ENCODE measurements at regions not wholly inside any gene's neighbourhood (a gene's known extent, or its start where the extent isn't known, plus 50 kb on each side); places are given as distances from the start of the nearest gene placed in this dataset.
A peak's percentile ranks its signal among the peaks of the same experiment; 100 is the strongest.

- Histone ChIP-seq H3K27me3 (ENCODE audit: control insufficient read depth in 3 of 3, insufficient read depth in 3 of 3, low read length in 3 of 3) (no peaks in the 10 kb centered on the region), H3K36me3 (ENCODE audit: control insufficient read depth in 3 of 3, insufficient read depth in 3 of 3, low read length in 3 of 3) (no peaks in the 10 kb centered on the region), H3K9ac (ENCODE audit: low read depth in 1 of 3, low read length in 3 of 3) (peak overlapping the region in 2 of 3 donors; percentile 1 to 52), H3K9me3 (ENCODE audit: control insufficient read depth in 3 of 3, low read length in 3 of 3) (no peaks in the 10 kb centered on the region), H3K27ac (ENCODE audit: low read depth, low read length) (peak overlapping the region; percentile 34), H3K4me1 (ENCODE audit: control insufficient read depth in 3 of 3, insufficient read depth in 3 of 3, low read length in 3 of 3) (peaks cover 9 to 14% (median 14%) of the 10 kb centered on the region in 3 donors), H3K4me3 (ENCODE audit: low read length in 3 of 3) (peak overlapping the region in 1 of 3 donors; percentile 33)
Observed at GRCh38 chr5:133894143-133894542, 74.3 kb downstream of the C5orf15 start.

- Histone ChIP-seq H3K4me1 (ENCODE audit: control insufficient read depth in 3 of 3, insufficient read depth in 3 of 3, low read length in 3 of 3) (peaks cover 9 to 19% (median 13%) of the 10 kb centered on the region in 3 donors), H3K4me3 (ENCODE audit: low read length in 3 of 3) (no peak overlapping the region), H3K27me3 (ENCODE audit: control insufficient read depth in 3 of 3, insufficient read depth in 3 of 3, low read length in 3 of 3) (no peaks in the 10 kb centered on the region), H3K36me3 (ENCODE audit: control insufficient read depth in 3 of 3, insufficient read depth in 3 of 3, low read length in 3 of 3) (no peaks in the 10 kb centered on the region), H3K9me3 (ENCODE audit: control insufficient read depth in 3 of 3, low read length in 3 of 3) (no peaks in the 10 kb centered on the region), H3K27ac (ENCODE audit: low read depth, low read length) (no peak overlapping the region), H3K9ac (ENCODE audit: low read depth in 1 of 3, low read length in 3 of 3) (no peak overlapping the region)
Observed at GRCh38 chr5:133892774-133893173, 75.7 kb downstream of the C5orf15 start.

- Histone ChIP-seq H3K9me3 (ENCODE audit: control insufficient read depth in 3 of 3, low read length in 3 of 3) (no peaks in the 10 kb centered on the region), H3K27me3 (ENCODE audit: control insufficient read depth in 3 of 3, insufficient read depth in 3 of 3, low read length in 3 of 3) (no peaks in the 10 kb centered on the region), H3K4me3 (ENCODE audit: low read length in 3 of 3) (no peak overlapping the region), H3K27ac (ENCODE audit: low read depth, low read length) (no peak overlapping the region), H3K4me1 (ENCODE audit: control insufficient read depth in 3 of 3, insufficient read depth in 3 of 3, low read length in 3 of 3) (peaks cover 9 to 19% (median 13%) of the 10 kb centered on the region in 3 donors), H3K9ac (ENCODE audit: low read depth in 1 of 3, low read length in 3 of 3) (no peak overlapping the region), H3K36me3 (ENCODE audit: control insufficient read depth in 3 of 3, insufficient read depth in 3 of 3, low read length in 3 of 3) (no peaks in the 10 kb centered on the region)
Observed at GRCh38 chr5:133892306-133892705, 76.1 kb downstream of the C5orf15 start.

- Histone ChIP-seq H3K9ac (ENCODE audit: low read depth in 1 of 3, low read length in 3 of 3) (no peak overlapping the region), H3K9me3 (ENCODE audit: control insufficient read depth in 3 of 3, low read length in 3 of 3) (no peaks in the 10 kb centered on the region), H3K27ac (ENCODE audit: low read depth, low read length) (no peak overlapping the region), H3K27me3 (ENCODE audit: control insufficient read depth in 3 of 3, insufficient read depth in 3 of 3, low read length in 3 of 3) (no peaks in the 10 kb centered on the region), H3K36me3 (ENCODE audit: control insufficient read depth in 3 of 3, insufficient read depth in 3 of 3, low read length in 3 of 3) (no peaks in the 10 kb centered on the region), H3K4me3 (ENCODE audit: low read length in 3 of 3) (no peak overlapping the region), H3K4me1 (ENCODE audit: control insufficient read depth in 3 of 3, insufficient read depth in 3 of 3, low read length in 3 of 3) (peaks cover 9 to 19% (median 13%) of the 10 kb centered on the region in 3 donors)
Observed at GRCh38 chr5:133891390-133891789, 77.0 kb downstream of the C5orf15 start.

GRCh38 chr5:133890776-133891280 is 77.6 kb downstream of the C5orf15 start:
- no peaks in the 10 kb centered on the region for H3K27me3 ChIP-seq (ENCODE audit: control insufficient read depth in 3 of 3, insufficient read depth in 3 of 3, low read length in 3 of 3)
- no peaks in the 10 kb centered on the region for H3K36me3 ChIP-seq (ENCODE audit: control insufficient read depth in 3 of 3, insufficient read depth in 3 of 3, low read length in 3 of 3)
- H3K27ac ChIP-seq (ENCODE audit: low read depth, low read length) = no peak overlapping the region
- H3K4me3 ChIP-seq (ENCODE audit: low read length in 3 of 3) = no peak overlapping the region
- no peaks in the 10 kb centered on the region for H3K9me3 ChIP-seq (ENCODE audit: control insufficient read depth in 3 of 3, low read length in 3 of 3)
- H3K4me1 ChIP-seq (ENCODE audit: control insufficient read depth in 3 of 3, insufficient read depth in 3 of 3, low read length in 3 of 3) = peaks cover 9 to 19% (median 13%) of the 10 kb centered on the region in 3 donors
- no peak overlapping the region for H3K9ac ChIP-seq (ENCODE audit: low read depth in 1 of 3, low read length in 3 of 3)

- Histone ChIP-seq H3K27me3 (ENCODE audit: control insufficient read depth in 3 of 3, insufficient read depth in 3 of 3, low read length in 3 of 3) (no peaks in the 10 kb centered on the region), H3K4me3 (ENCODE audit: low read length in 3 of 3) (no peak overlapping the region), H3K9ac (ENCODE audit: low read depth in 1 of 3, low read length in 3 of 3) (no peak overlapping the region), H3K36me3 (ENCODE audit: control insufficient read depth in 3 of 3, insufficient read depth in 3 of 3, low read length in 3 of 3) (no peaks in the 10 kb centered on the region), H3K27ac (ENCODE audit: low read depth, low read length) (no peak overlapping the region), H3K4me1 (ENCODE audit: control insufficient read depth in 3 of 3, insufficient read depth in 3 of 3, low read length in 3 of 3) (peaks cover 9 to 19% (median 13%) of the 10 kb centered on the region in 3 donors), H3K9me3 (ENCODE audit: control insufficient read depth in 3 of 3, low read length in 3 of 3) (no peaks in the 10 kb centered on the region)
Observed at GRCh38 chr5:133890314-133890713, 78.1 kb downstream of the C5orf15 start.

- Histone ChIP-seq H3K4me1 (ENCODE audit: control insufficient read depth in 3 of 3, insufficient read depth in 3 of 3, low read length in 3 of 3) (peaks cover 9 to 19% (median 15%) of the 10 kb centered on the region in 3 donors), H3K27me3 (ENCODE audit: control insufficient read depth in 3 of 3, insufficient read depth in 3 of 3, low read length in 3 of 3) (peaks cover 0 to 2% (median 0%) of the 10 kb centered on the region in 3 donors), H3K4me3 (ENCODE audit: low read length in 3 of 3) (no peak overlapping the region), H3K36me3 (ENCODE audit: control insufficient read depth in 3 of 3, insufficient read depth in 3 of 3, low read length in 3 of 3) (no peaks in the 10 kb centered on the region), H3K27ac (ENCODE audit: low read depth, low read length) (no peak overlapping the region), H3K9me3 (ENCODE audit: control insufficient read depth in 3 of 3, low read length in 3 of 3) (no peaks in the 10 kb centered on the region), H3K9ac (ENCODE audit: low read depth in 1 of 3, low read length in 3 of 3) (no peak overlapping the region)
Observed at GRCh38 chr5:133889271-133889905, 79.0 kb downstream of the C5orf15 start.

- Histone ChIP-seq H3K9me3 (ENCODE audit: control insufficient read depth in 3 of 3, low read length in 3 of 3) (no peaks in the 10 kb centered on the region), H3K27ac (ENCODE audit: low read depth, low read length) (no peak overlapping the region), H3K36me3 (ENCODE audit: control insufficient read depth in 3 of 3, insufficient read depth in 3 of 3, low read length in 3 of 3) (no peaks in the 10 kb centered on the region), H3K27me3 (ENCODE audit: control insufficient read depth in 3 of 3, insufficient read depth in 3 of 3, low read length in 3 of 3) (peaks cover 0 to 6% (median 0%) of the 10 kb centered on the region in 3 donors), H3K9ac (ENCODE audit: low read depth in 1 of 3, low read length in 3 of 3) (no peak overlapping the region), H3K4me1 (ENCODE audit: control insufficient read depth in 3 of 3, insufficient read depth in 3 of 3, low read length in 3 of 3) (peaks cover 4 to 13% (median 8%) of the 10 kb centered on the region in 3 donors), H3K4me3 (ENCODE audit: low read length in 3 of 3) (no peak overlapping the region)
Observed at GRCh38 chr5:133888625-133888991, 79.8 kb downstream of the C5orf15 start.

GRCh38 chr5:133885566-133885965 is 82.9 kb downstream of the C5orf15 start:
- Histone ChIP-seq H3K4me3 (ENCODE audit: low read length in 3 of 3) (no peak overlapping the region), H3K27me3 (ENCODE audit: control insufficient read depth in 3 of 3, insufficient read depth in 3 of 3, low read length in 3 of 3) (peaks cover 0 to 17% (median 4%) of the 10 kb centered on the region in 3 donors)

GRCh38 chr5:133884569-133885311 is 83.7 kb downstream of the C5orf15 start:
- Histone ChIP-seq H3K9ac (ENCODE audit: low read depth in 1 of 3, low read length in 3 of 3) (no peak overlapping the region), H3K27ac (ENCODE audit: low read depth, low read length) (no peak overlapping the region), H3K27me3 (ENCODE audit: control insufficient read depth in 3 of 3, insufficient read depth in 3 of 3, low read length in 3 of 3) (peaks cover 0 to 17% (median 4%) of the 10 kb centered on the region in 3 donors), H3K4me1 (ENCODE audit: control insufficient read depth in 3 of 3, insufficient read depth in 3 of 3, low read length in 3 of 3) (peaks cover 0 to 5% (median 4%) of the 10 kb centered on the region in 3 donors), H3K36me3 (ENCODE audit: control insufficient read depth in 3 of 3, insufficient read depth in 3 of 3, low read length in 3 of 3) (no peaks in the 10 kb centered on the region), H3K4me3 (ENCODE audit: low read length in 3 of 3) (no peak overlapping the region), H3K9me3 (ENCODE audit: control insufficient read depth in 3 of 3, low read length in 3 of 3) (no peaks in the 10 kb centered on the region)

More at GRCh38 chr5:133885566-133885965, 82.9 kb downstream of the C5orf15 start:
- H3K36me3 ChIP-seq (ENCODE audit: control insufficient read depth in 3 of 3, insufficient read depth in 3 of 3, low read length in 3 of 3) = no peaks in the 10 kb centered on the region
- H3K9ac ChIP-seq (ENCODE audit: low read depth in 1 of 3, low read length in 3 of 3) = no peak overlapping the region
- no peak overlapping the region for H3K27ac ChIP-seq (ENCODE audit: low read depth, low read length)
- H3K4me1 ChIP-seq (ENCODE audit: control insufficient read depth in 3 of 3, insufficient read depth in 3 of 3, low read length in 3 of 3) = peaks cover 0 to 5% (median 4%) of the 10 kb centered on the region in 3 donors
- no peaks in the 10 kb centered on the region for H3K9me3 ChIP-seq (ENCODE audit: control insufficient read depth in 3 of 3, low read length in 3 of 3)
